Urothelium cell line (cell line): ENCODE measurements at regions not wholly inside any gene's neighbourhood (a gene's known extent, or its start where the extent isn't known, plus 50 kb on each side); places are given as distances from the start of the nearest gene placed in this dataset.

Experiments used
- DNase-seq: peaks from one replicate; pipeline ENCODE4 v3.0.0; 2011; ENCODE audit warnings: low spot score, mixed read lengths
- FAIRE-seq: peaks from 2 replicates; lab custom pipeline; 2011; peaks lifted over from hg19 to GRCh38; lab: Jason Lieb, UNC

DNA sequence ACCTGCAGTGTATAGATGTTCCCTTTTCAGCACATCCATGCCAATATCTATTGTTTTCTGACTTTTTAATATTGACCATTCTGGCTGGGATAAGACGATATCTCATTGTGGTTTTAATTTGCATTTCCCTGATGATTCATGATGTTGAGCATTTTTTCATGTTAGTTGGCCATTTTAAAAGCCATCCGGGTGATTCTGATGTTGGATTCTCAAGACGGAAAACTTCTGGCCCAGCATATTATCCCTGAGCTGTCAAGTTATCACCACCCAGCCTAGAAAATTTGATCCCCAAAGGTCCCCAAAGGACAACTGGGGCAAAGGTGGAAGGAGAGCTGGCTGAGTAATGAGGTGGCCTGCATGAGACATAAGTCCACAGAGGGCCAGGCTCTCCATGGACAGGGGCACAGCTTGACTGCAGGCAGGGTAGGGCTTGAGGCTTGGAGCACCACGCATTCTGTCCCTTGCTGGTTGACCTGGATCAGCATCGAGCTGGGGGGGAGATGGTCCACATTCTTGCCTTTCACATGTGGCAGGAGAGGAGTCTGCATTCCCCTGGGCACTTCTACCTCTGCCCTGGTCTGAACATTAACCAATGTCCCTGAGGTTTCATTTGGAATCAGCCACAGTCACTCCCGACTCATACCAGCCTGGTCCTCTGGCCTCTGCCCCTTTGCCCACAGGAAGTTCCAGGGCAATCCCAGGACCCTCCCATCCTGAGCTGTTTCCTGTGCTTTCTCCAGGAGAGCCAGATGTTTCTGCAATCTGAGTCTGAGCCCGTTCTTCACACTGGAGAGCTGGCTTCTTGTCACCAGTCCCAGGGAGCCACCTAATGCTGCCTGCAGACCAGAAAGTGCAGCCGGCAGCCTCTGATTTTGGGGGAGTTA lies 69.2 kb downstream of the ISG20 start:
- DNase-seq = no peak
- FAIRE-seq = no peak

DNA sequence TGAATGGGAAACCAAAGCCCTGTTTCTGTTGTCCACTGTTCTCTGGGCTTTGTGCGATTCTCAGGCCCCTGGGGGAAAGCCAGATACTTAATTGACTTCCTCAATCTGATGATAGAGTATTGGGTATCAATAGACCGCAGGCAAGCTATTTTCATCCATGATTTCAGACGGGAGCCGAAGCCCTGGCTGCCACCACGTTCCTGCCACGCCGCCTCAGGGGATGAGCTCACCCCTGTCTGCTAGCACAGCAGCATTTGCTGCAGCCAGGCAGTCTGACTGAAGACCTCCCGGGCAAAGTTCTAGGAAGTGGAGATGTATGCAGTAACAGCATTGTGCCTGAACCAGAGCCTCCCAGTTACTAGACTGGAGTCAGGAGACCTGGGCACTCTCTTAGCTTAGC lies 69.8 kb downstream of the ISG20 start:
- FAIRE-seq = no peak
- DNase-seq = no peak

DNA sequence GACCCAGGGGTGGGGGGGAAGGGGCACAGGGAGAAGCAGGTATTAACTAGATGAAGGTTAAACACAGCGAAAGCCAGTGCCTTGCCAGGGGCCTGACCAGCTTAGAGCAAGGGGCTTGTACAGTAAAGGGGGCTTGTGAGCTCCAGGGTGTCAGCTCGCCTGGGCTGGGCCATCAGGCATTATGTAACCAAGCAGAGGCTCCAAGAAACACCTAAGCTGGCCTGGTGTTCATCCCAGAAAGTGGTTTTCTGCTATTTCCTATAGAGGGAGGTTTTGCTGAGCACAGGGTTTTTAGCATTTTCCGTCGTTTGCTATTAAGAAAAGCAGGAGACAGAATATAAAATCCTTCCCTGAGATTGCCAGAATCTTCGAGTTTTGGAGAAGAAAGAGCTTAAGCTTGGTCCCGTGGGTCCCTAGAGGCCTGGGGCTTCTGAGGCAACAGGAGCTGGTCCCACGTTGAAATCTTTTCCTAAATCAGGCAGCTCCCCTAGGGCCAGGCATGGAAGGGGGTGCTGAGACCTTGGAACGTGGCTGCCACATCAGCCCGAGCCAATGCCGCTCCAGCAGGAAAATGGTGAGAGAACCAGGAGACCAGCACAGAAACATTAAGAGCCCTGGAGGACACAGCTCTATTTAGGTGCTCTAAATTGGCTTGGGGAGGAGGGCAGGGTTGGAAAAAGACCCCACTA lies 71.4 kb downstream of the ISG20 start:
- DNase-seq = no peak
- FAIRE-seq = no peak

DNA sequence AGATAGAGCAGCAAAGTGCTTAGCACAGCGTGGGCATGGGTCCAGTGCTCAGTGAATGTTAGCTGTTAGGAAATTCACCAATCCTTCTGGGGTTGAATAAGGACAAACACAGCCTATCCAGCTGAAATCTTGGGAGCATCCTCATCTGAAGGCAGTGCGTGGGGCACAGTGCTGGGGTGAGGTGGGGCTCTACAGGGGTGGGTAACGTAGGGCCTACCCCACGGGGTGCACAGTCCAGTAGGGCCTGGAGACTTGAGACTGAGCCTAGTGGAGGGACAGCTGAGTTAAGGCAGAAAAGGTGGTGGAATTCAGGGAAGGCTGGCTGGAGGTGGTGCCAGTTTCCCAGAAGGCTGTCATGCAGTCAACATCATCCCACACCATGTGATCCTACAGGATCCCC lies 73.0 kb downstream of the ISG20 start:
- DNase-seq (no peak), FAIRE-seq (no peak)

DNA sequence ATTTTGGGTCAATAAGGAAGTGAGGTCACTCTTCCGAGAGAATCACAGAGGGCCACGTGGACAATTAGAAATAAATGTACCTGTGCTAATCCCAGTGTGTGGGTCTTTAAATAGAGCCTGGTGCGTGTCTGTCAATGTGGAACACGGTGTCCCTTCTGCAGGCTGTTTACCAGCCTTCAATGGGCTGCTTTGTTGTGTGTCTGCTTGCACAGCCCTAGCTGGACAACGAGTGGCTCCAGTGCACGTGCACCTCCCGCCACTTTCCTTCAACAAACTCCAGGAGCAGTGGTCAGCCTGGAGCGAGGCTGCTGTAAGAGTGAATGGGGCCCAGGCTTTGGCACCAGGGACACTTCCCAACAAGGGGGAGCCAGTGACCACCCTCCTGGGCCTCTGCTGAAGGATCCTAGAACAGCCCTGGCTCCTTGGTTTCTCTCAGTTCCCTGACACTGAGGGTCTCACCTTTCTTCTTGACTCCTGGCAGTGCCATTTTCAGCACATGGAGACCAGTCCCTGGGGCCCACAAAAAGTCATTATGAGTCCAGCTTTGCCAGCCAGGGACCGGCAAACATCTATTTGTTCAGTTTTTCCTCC lies 76.1 kb downstream of the ISG20 start:
- FAIRE-seq (no peak), DNase-seq (no peak)

DNA sequence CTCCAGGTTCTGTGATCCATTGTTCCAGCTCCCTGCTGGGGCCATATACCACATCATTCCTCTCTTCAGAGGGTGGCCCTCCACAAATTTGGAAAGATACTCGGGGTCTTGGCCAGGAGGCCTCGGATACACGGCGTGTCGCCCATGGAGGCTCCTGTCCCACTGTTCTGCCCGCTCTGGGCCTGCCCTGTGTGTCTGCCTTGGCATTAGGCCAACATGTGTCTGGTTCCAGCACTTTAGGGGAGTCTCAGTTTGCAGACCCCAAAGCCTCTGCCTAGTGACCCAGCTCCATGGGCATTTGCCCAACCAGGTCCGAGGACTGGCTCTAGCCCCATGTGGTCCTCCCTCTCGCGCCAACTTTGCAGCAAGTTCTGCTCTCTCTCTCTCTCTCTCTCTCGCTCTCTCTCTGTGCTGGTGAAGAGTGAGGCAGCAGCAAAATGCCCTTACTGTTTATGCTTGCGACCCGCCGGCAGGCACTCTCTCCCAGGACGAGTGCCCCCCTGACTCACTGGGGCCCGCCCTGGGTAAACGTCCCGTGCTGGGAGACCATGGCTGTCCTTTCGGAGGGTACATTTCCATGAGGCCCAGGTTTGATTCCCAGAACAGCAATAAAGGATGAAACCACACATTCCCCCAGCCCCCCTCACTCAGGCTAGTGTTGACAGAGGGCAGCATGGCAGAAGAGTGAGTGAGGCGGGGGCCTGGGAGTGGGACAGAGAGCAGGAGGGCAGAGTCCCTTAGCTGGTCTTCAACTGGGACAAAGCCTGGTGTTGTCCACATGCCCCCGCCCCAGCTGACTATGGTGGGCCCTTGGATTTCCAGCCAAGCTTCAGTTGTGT lies 77.9 kb downstream of the ISG20 start:
- DNase-seq = no peak
- FAIRE-seq = no peak

DNA sequence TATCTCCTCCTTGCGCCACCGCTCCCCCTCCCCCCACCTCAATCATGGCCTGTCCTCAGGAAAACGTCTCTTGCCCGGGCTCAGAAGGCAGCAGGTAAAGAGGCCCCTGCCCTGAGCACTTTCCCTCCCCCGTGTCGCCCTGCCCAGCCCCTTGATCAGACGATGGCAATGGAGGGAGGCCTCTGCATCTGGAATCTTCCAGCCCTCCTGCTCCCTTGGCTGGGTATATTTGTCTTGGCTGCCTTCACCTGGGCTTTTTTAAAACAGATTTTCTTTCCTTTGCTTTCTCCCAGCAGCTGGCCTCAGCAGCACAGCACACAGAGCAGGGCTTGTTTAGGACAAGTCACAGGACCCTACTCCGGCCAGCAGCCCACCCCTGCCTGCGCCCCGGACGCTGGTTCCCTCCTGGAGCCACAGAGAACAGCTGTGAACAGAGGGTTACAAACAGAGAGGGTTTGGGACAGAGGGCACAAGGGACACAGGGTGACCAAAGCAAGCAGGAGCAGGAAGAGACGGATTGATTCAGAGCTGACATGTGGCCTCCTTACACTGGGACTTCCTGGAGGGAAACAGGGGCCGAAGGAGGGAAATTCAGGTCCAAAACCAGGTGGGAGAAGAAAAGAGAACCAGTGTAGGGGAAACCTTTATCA lies 78.7 kb downstream of the ISG20 start:
- DNase-seq (no peak), FAIRE-seq (no peak)

DNA sequence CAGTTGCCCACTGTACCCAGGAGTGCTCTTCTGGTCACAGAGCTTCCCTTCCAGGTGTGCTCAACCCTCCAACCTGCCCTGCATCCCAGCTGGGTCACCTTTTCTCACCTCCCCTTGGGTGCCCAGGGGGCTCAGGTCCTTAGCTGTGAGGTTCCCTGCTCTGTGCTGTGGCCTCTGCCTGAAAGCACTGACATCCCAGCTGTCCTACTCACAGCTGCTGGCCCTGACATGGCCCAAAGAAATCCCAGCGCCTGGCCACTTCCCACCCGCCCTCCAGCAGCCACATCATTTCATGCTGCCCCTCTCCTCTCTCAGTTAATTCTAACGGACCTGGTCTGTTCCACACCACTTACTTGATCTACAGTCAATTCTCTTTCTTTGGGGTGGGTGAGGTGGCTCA lies 79.9 kb downstream of the ISG20 start:
- no peak for FAIRE-seq

DNA sequence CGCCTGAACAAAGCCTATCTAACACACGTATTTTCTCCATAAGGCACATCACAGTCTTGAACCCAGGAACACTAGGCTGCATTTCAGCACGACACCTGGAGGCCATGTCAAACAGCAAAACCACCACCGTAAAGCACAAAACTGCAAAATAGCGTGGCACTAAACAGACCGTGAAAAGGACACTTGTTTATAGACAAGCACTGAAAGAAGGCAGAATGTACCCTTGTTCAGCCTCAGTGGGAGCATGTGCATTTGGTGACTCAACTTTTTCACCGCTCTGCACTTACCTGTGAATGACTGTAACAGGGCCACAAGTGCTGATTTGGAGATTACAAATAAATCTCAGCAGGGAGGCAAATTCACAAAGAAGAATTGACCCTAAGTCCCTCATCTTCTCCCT lies 80.8 kb downstream of the ISG20 start:
- FAIRE-seq (no peak), DNase-seq (no peak)

More for the DNA sequence above, 79.9 kb downstream of the ISG20 start:
- DNase-seq = no peak

DNA sequence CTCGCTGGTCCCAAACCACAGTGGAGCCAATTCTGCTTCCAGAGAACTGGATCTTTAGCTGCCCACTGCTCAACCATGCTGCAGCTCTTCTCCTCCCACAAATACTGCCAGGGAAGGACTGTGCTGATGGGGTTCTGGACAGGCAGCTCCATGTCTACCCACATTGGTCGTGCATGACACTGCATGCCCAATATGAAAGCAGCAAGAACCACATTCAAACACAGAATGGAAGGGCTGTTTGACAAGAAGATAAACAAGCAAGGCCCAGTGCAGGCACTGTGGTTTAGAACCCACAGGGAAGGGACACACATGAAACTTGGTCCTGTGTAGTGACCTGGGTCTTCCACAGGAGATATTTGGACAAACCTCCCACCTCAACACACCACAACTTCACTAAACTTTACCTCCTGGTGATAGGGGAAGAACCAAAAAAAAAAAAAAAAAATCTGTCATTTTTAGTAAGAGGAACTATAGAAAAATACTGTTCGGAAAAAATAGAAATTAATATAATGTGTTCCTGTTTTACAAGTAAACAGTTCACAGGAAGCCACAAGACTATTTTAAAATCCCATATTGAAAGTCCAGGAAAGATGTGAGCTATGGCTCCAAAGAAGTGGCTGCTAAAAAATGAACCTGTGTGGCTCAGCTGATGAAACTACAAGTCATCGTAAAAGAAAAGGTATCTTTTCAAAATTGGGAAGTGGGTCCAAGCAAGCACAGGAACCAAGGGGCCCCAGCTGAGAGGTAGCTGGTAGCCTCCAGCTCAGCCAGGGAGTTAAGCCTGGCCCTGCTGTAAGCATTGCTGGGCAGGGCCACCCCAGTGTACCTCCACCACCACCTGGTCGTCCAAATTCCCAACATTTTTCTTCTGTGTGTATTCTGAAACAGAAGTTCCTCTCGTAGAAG lies 77.7 kb upstream of the ACAN start:
- FAIRE-seq (peak; percentile 70), DNase-seq (no peak)

DNA sequence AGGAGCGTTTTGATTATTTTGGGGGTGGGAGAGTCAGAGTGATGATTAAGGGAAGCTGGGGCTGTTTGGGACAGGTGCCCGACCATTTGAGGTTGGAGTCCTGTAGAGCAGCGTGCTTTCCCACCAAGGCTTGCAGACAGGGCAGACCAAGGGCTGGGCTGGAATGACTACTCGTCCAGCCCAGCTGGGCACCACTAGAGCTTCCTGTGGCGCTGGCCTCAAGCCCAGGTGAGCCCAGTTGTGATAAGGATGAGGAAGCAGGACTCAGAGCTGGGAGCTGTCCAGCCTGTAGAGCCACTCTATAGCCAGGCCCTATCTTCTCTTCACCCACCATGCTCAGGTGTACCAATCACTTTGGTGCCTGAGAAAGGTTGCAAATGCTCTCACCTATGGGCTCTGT lies 75.8 kb upstream of the ACAN start:
- DNase-seq = no peak
- no peak for FAIRE-seq

DNA sequence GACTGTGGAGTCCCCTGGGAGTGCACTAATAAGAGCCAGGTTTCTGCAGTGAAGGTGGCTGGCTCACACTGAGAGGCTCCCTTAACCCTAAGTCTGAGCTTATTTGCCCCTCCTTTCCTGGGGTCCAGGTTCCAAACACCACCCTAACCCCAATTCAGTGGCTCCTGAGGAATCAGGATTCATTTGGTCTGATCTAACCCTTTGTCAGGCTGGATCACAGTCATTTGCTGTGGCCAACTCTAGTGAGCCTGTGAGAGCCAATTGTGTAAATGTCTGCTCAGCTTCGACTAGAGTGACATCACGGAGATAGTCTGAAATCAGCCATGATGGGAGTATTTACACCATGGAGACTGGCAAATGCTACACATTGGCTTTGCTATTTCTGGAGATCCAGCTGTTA lies 73.7 kb upstream of the ACAN start:
- FAIRE-seq = no peak

DNA sequence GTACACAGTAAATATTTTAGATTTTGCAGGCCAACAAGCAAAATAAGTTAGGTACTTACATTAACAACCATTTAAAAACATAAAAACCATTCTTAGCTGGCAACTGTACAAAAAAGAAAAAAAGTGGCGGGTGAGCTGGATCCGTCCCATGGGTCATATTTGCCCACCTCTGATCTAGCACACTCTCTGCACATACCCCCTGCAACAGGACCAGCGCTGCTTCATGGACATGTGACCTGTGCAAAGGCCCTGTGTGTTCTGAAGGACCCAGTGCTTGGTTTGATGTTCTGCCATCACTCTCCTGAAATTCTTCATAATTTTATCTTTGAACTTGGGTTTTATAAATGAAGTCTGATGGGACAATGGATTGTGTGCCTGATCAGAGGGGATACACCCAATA lies 72.5 kb upstream of the ACAN start:
- DNase-seq = no peak
- FAIRE-seq = no peak

More for the DNA sequence above, 73.7 kb upstream of the ACAN start:
- no peak for DNase-seq

DNA sequence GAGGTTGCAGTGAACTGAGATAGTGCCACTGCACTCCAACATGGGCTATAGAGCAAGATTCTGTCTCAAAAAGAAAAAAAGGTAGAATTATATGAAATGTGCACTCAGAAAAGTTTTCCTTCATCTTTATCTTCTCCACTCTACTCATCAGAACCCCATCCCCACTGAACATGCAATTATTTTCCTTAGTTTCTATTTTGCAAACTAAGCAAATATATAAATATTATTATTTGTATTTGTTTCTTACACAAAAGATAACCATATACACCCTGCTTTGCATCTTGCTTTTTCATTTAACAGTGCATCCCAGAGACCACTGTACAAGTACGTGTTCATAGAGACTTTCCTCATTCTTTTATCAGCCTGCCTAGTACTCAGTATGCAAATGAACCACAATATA lies 68.0 kb upstream of the ACAN start:
- FAIRE-seq (no peak), DNase-seq (no peak)

DNA sequence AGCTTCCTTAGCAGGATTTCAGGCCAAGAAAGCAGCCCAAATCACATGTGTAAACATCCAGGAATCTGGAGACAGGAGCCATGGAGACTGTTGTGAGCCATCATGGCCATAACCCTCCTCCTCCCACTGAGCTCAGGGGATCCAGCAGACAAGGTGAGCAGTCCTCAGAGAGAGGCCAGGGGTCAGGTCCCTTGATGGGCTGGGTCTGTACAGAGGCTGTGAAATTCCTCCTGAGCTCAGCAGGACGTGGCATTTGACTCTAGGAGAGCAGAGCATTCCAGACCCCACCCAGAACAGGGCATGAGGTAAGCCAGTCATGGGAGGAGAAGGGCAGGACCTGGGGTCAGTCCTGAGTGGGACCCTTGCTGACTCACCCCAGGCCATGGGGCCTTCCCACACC lies 67.0 kb upstream of the ACAN start:
- peak; percentile 69 for FAIRE-seq
- no peak for DNase-seq

DNA sequence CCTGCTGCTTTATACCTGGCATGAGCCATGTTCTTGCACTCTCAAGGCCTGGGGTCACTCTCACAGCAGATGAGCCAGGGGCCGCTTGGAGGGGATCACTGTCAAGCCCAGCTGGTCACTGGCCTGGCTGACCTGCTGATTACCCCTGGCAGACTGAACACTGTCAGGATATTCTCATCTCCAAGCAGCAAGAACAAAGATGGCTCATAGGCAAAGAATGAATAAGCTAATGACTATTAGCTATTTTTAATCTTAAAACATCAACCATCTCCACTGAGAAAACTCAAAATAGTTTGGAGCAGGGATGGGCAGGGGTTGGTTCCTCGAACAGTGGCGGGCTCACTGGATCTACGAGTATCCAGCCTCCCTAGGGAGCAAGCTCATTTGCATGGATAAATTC lies 64.4 kb upstream of the ACAN start:
- DNase-seq (no peak), FAIRE-seq (no peak)

DNA sequence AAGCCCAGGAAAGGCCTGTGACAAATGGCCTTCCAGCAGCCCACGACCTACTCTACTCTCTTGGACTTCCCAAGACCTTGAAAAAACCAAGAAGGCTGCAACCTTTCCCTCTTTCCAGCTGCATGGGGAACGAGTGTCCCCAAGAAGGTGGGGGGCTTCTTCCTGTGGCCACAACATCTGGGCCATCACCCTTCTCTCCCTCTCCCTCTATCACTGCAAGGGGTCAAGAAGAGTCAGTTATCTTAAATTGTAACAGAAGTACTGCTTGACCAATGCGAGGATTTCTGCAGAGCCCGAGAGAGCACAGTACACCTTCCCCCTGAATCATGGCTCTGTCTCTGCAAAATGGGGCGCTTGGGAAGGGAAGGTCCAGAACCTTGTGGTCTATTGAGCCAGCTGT lies 63.7 kb upstream of the ACAN start:
- DNase-seq (no peak), FAIRE-seq (no peak)

DNA sequence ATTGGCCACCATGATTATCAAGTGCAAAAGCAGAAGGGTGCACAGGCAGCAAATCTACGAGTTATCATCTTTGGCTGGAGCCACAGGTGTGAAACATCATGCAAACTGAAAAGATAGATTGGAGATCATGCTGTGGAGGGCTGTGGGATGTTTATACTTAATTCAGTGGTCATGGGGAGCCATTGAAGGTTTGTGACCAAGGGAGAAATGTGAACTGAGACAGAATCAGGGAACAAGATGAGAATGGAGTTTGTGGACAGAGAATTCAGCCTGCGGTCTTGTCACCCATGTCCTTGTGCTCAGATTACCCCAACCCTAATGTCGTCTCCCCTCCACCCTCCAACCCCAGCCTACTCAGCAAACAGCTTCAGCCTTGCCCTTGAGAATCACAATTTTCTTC lies 62.9 kb upstream of the ACAN start:
- FAIRE-seq (peak; percentile 58), DNase-seq (no peak)

DNA sequence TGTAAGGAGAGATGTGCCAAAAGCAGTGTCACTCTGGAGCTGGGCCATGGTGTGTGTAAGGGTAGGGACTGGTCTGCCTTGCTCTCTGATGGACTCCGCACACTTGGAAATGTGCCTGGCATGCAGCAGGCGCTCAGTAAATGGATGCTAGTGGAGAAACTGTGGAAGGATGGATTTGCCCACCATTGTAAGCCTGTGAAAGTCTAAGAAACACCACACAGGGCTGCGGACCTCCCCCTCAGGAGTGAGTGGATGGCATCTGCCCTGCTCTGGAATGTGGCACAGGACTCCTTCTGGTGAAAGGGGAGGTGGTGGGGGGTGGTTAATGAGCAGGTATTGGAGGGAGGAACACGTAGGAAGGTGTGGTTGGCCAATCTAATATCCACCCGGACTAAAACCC lies 62.2 kb upstream of the ACAN start:
- DNase-seq (no peak), FAIRE-seq (no peak)

DNA sequence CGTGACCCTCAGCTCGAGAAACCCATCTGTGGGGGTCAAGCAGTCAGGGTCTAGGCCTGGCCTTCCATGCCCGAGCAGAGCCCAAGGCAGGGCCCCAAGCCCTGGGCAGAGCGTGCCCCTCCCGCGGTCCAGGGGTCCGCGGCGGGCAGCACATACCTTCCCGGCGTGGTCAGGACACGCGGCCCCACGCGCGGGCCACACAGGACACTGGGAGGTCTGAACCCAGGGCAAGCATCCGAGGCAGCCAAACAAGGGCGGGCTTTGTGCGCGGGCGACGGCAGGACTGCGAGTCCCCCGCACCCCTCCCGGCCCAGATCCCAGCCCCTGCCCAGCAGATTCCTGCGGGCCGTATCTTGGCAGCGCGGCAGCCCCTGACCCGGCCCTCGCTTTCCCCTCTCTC lies 61.6 kb upstream of the ACAN start:
- FAIRE-seq = no peak

More for the DNA sequence above, 61.6 kb upstream of the ACAN start:
- no peak for DNase-seq
